ENCODE measurements at regions not wholly inside any gene's neighbourhood (a gene's known extent, or its start where the extent isn't known, plus 50 kb on each side); places are given as distances from the start of the nearest gene placed in this dataset.
"Not testable (repeated sequence)": the region's sequence is repeated elsewhere in the genome, so short reads cannot be mapped to it uniquely, and the experiment has no call there.

- DNase-seq (ENCODE audit: low read depth) = no peak
These were observed 50.7 kb upstream of the SYNDIG1 start for GRCh38 chr20:24418731-24419130.

- DNase-seq (ENCODE audit: low read depth) = no peak
These were observed 51.9 kb upstream of the SYNDIG1 start for GRCh38 chr20:24417485-24417884.

GRCh38 chr20:24415444-24415843 lies 54.0 kb upstream of the SYNDIG1 start:
- DNase-seq (ENCODE audit: low read depth) = not testable (repeated sequence)

DNA sequence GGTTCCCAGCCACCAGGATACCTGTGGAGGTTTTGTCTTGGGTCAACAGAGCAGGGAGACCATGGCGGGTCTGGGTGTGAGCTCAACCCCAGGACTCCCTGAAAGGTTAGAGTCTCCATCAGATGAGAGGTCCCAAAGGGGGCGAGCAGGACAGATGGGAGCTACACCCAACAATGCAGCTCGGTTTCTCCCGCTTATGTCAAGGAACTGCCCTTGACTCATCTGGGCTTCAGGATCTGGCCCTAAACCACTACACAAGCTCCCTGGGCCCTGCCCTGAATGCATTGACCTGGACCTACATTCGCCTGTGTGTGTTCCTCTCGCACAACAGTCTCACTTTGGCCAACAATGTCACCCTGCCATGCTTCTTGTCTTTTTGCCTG lies 57.6 kb upstream of the SYNDIG1 start:
- DNase-seq (ENCODE audit: low read depth) = no peak

DNA sequence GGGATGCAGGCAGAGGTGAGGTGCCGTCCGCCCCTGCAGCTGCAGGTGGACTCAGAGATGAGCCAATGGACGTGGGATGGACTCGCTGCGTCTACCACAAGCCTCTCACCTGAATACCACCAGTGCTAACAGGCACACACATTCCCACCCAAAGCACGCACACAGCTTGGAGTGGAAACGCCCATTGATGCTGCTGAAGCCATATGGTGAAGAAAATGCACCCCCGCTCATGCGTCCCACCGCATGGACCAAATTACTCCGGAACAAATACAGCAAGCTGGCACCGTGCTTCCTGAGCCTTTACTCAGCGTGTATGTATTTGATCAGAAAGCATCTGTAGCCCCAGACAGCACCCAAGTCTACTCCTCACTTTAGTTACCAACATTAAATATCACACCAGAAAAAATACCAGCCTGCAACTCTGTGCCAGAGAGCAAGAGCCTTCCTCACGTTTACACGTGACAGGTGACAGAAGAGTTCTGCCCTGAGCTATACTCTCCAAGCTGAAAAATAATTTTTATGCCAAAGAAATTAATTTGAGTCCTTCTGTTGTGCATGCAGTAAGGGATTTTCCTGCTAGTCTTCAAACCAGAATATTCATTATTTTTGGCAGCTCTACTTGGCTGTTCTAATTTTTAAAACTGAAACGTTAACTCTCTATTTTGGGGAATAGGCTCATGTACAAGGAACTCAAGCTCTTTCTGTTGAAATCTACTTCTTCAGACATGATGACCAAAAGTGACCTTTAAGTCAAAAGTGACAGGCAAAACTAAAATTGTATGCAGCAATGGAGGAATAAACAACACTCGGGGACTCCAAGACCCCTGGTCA lies 58.2 kb upstream of the SYNDIG1 start:
- no peak for DNase-seq (ENCODE audit: low read depth)

- no peak for DNase-seq (ENCODE audit: low read depth)
These were observed 62.3 kb upstream of the SYNDIG1 start for GRCh38 chr20:24407151-24407550.

- no peak for DNase-seq (ENCODE audit: low read depth)
These were observed 62.7 kb upstream of the SYNDIG1 start for GRCh38 chr20:24406750-24407149.

GRCh38 chr20:24406251-24406650 lies 63.2 kb upstream of the SYNDIG1 start:
- no peak for DNase-seq (ENCODE audit: low read depth)

- no peak for DNase-seq (ENCODE audit: low read depth)
These were observed 63.6 kb upstream of the SYNDIG1 start for GRCh38 chr20:24405810-24406209.

GRCh38 chr20:24403406-24403805 lies 66.0 kb upstream of the SYNDIG1 start:
- DNase-seq (ENCODE audit: low read depth) = no peak

DNA sequence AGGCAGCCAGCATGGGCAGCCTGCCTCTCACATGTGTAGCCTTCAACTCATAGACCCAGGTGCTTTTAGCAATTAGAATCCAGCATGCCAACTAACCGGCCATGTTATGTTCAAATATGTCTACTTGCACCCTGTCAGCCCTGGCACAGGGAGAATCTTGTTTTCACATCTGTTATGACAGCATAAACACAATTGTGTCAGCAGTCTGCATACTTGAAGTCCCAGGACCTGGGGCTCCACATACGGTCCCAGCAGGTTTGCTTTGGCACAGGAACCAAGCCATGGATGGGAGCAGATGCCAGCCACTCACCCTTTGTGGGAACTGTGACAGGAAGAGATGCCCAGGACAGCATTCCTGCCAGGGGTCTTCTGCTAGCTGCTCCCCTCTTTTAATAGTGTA lies 67.2 kb upstream of the SYNDIG1 start:
- DNase-seq (ENCODE audit: low read depth) = no peak

DNA sequence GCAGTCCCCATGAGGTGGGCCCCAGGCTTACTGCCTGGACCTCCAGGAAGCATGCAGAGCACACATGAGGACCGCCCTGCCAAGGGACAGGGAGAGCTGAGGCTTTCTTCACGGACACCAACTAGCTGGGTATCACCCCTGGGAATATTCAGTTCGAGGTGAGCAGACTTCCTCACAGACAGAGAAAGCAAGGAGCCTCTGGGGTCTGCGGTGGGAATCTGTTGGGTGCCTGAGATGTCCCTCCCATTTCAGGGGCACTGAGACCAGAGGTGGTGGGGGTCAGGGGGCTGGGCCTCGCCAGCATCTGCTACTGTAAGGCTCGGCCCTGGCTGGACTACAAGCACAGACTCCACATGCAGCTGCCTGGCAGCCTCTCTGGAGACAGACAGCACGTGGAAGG lies 74.3 kb upstream of the SYNDIG1 start:
- DNase-seq (ENCODE audit: low read depth) = no peak

GRCh38 chr20:24393903-24394302 lies 75.5 kb upstream of the SYNDIG1 start:
- no peak for DNase-seq (ENCODE audit: low read depth)

DNA sequence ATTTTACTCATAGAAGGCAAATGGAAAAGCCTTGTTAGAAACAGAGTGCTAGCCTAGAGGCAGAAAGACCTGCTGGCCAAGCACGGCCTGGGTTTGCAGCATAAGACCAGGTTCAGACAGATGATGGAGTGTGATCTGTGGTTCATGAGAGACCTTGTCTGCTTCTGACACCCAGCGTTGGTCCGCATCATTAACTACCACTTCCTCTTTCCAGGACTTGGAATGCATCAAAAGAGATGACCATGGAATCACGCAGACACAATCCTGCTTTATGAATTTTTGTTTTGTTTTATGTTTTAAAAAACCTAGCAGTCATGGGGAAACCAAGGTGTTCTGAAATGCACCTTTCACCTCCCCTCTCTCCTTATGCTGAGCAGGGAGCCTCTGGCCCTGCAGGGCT lies 76.8 kb upstream of the SYNDIG1 start:
- DNase-seq (ENCODE audit: low read depth) = no peak

DNA sequence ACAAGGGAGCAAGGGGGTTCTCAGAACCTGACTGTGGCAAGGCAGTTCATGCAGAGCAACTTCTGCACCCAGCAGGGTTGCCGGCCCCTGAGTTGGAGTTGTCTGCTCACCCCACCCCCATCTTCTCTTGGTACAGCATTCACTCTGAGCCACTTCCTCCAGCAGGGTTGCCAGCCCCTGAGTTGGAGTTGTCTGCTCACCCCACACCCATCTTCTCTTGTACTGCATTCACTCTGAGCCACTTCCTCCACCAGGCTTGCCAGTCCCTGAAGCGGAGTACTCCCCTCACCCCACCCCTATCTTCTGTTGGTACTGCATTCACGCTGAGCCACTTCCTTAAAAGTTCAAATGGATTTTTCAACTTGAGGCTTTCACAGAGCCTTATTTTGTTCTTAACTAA lies 79.7 kb upstream of the SYNDIG1 start:
- no peak for DNase-seq (ENCODE audit: low read depth)

GRCh38 chr20:24388828-24389380 lies 80.5 kb upstream of the SYNDIG1 start:
- DNase-seq (ENCODE audit: low read depth) = no peak

- DNase-seq (ENCODE audit: low read depth) = no peak
These were observed 83.9 kb upstream of the SYNDIG1 start for GRCh38 chr20:24385547-24385946.

DNA sequence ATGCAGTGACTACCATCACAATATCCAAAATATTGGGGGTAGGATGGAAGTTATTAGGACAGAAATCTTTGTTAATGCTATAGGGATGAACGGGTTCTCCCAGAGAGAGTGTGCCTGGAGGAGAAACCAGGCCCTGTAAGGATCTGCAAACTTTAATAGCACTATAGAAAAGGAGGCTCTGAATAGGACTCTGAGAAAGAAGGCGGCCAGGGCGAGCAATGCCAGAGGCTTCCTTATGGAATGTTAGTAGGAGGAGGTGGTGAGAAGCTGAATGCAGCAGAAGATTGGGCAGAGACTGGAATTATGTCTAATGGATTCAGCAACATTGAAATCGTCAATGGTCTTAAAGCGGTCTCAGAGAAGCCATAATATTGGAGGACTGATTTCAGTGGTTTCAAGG lies 84.6 kb upstream of the SYNDIG1 start:
- DNase-seq (ENCODE audit: low read depth) = no peak

GRCh38 chr20:24382743-24383142 lies 86.7 kb upstream of the SYNDIG1 start:
- DNase-seq (ENCODE audit: low read depth) = no peak

GRCh38 chr20:24382331-24382730 lies 87.1 kb upstream of the SYNDIG1 start:
- no peak for DNase-seq (ENCODE audit: low read depth)

- DNase-seq (ENCODE audit: low read depth) = no peak
These were observed 87.5 kb upstream of the SYNDIG1 start for GRCh38 chr20:24381886-24382285.

GRCh38 chr20:24379484-24379927 lies 89.9 kb upstream of the SYNDIG1 start:
- DNase-seq (ENCODE audit: low read depth) = peak; percentile 11

- no peak for DNase-seq (ENCODE audit: low read depth)
These were observed 90.6 kb upstream of the SYNDIG1 start for GRCh38 chr20:24378661-24379483.
